ENCODE measurements at regions not wholly inside any gene's neighbourhood (a gene's known extent, or its start where the extent isn't known, plus 50 kb on each side); places are given as distances from the start of the nearest gene placed in this dataset.

GRCh38 chr5:23579566-23579965 is 72.2 kb downstream of the PRDM9 start:
- Mint-ChIP-seq H3K27ac (no peak overlapping the region), H3K4me1 (ENCODE audit: unreplicated experiment) (no peaks in the 10 kb centered on the region), H3K9me3 (no peaks in the 10 kb centered on the region), H3K27me3 (no peaks in the 10 kb centered on the region), H3K36me3 (no peaks in the 10 kb centered on the region), H3K4me3 (no peak overlapping the region)
- no peak for TF ChIP-seq CTCF (conservative IDR thresholded peaks at IDR 0.05)
- no peak for DNase-seq (ENCODE audit: extremely low spot score, unreplicated experiment)

GRCh38 chr5:23583081-23583480 is 75.7 kb downstream of the PRDM9 start:
- no peaks in the 10 kb centered on the region for H3K36me3 Mint-ChIP-seq
- no peak overlapping the region for H3K27ac Mint-ChIP-seq
- no peak for DNase-seq (ENCODE audit: extremely low spot score, unreplicated experiment)
- no peaks in the 10 kb centered on the region for H3K9me3 Mint-ChIP-seq
- TF ChIP-seq CTCF (conservative IDR thresholded peaks at IDR 0.05) = no peak
- no peak overlapping the region for H3K4me3 Mint-ChIP-seq
- no peaks in the 10 kb centered on the region for H3K4me1 Mint-ChIP-seq (ENCODE audit: unreplicated experiment)
- H3K27me3 Mint-ChIP-seq = no peaks in the 10 kb centered on the region

- H3K4me1 Mint-ChIP-seq (ENCODE audit: unreplicated experiment) = no peaks in the 10 kb centered on the region
- H3K27ac Mint-ChIP-seq = no peak overlapping the region
- no peaks in the 10 kb centered on the region for H3K36me3 Mint-ChIP-seq
- no peaks in the 10 kb centered on the region for H3K9me3 Mint-ChIP-seq
- H3K27me3 Mint-ChIP-seq = no peaks in the 10 kb centered on the region
- no peak overlapping the region for H3K4me3 Mint-ChIP-seq
- DNase-seq (ENCODE audit: extremely low spot score, unreplicated experiment) = no peak
- no peak for TF ChIP-seq CTCF (conservative IDR thresholded peaks at IDR 0.05)
Measured at GRCh38 chr5:23588841-23589326, 81.5 kb downstream of the PRDM9 start.

GRCh38 chr5:23591250-23591649 is 83.8 kb downstream of the PRDM9 start:
- DNase-seq (ENCODE audit: extremely low spot score, unreplicated experiment) = no peak
- Mint-ChIP-seq H3K9me3 (no peaks in the 10 kb centered on the region), H3K36me3 (no peaks in the 10 kb centered on the region), H3K27me3 (no peaks in the 10 kb centered on the region), H3K4me3 (no peak overlapping the region), H3K27ac (no peak overlapping the region), H3K4me1 (ENCODE audit: unreplicated experiment) (no peaks in the 10 kb centered on the region)
- TF ChIP-seq CTCF (conservative IDR thresholded peaks at IDR 0.05) = no peak

- Mint-ChIP-seq H3K36me3 (no peaks in the 10 kb centered on the region), H3K4me1 (ENCODE audit: unreplicated experiment) (no peaks in the 10 kb centered on the region), H3K4me3 (no peak overlapping the region), H3K27me3 (peaks cover 3% of the 10 kb centered on the region), H3K9me3 (no peaks in the 10 kb centered on the region), H3K27ac (no peak overlapping the region)
- no peak for TF ChIP-seq CTCF (conservative IDR thresholded peaks at IDR 0.05)
- no peak for DNase-seq (ENCODE audit: extremely low spot score, unreplicated experiment)
Measured at GRCh38 chr5:23606927-23607326, 99.5 kb downstream of the PRDM9 start.

GRCh38 chr5:23612701-23613100 is 105.3 kb downstream of the PRDM9 start:
- no peak overlapping the region for H3K27ac Mint-ChIP-seq
- no peak for TF ChIP-seq CTCF (conservative IDR thresholded peaks at IDR 0.05)
- H3K4me3 Mint-ChIP-seq = no peak overlapping the region
- H3K9me3 Mint-ChIP-seq = peaks cover 15% of the 10 kb centered on the region
- DNase-seq (ENCODE audit: extremely low spot score, unreplicated experiment) = no peak
- H3K27me3 Mint-ChIP-seq = no peaks in the 10 kb centered on the region
- H3K36me3 Mint-ChIP-seq = no peaks in the 10 kb centered on the region
- H3K4me1 Mint-ChIP-seq (ENCODE audit: unreplicated experiment) = no peaks in the 10 kb centered on the region

All from type B pancreatic cell (in vitro differentiated cells).